SIG-M5 treated with dmso at 0.1 percent for 504 hours (cell line): ENCODE measurements at regions not wholly inside any gene's neighbourhood (a gene's known extent, or its start where the extent isn't known, plus 50 kb on each side); places are given as distances from the start of the nearest gene placed in this dataset.
"Not testable (repeated sequence)": the region's sequence is repeated elsewhere in the genome, so short reads cannot be mapped to it uniquely, and the experiment has no call there.

ENCODE experiments used
- DNase-seq: peaks from one replicate; lab custom pipeline; 2025; ENCODE audit not compliant: unreplicated experiment; lab: John Stamatoyannopoulos, UW

DNA sequence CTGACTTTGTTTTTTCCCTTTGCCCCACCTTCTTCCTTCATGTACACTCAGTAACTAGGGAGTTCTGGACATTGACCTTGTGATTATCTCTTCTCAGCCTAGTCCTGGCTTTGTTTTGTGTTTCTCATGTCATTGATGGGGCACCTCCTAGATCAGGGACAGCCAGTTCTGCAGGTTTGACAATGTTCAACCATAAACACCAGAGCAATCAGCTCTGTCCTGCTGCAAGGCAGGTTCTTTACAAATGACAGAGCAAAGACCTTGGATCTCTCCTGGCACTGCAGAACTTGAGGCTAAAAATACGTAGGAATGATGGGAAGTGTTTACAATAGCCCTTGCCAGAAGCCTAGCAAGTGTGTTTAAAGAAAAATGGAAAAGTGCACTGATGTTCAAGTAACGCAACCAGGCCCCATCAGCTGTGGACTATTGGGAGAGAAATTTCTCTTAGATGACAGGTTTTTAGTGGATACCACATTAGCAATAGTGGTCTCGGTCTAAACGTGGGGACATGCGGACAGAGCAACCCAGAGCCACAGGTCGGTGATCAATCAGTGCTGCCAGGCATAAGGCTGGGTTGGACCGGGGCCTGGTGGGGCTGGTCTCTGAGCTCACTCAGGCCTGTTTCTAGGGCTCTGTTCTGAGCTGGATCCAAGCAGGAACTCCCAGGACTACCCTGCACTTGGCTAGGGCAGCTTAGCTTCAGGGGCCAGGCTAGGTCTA is 76.8 kb downstream of the SOWAHC start:
- DNase-seq: peak; percentile 58

DNA sequence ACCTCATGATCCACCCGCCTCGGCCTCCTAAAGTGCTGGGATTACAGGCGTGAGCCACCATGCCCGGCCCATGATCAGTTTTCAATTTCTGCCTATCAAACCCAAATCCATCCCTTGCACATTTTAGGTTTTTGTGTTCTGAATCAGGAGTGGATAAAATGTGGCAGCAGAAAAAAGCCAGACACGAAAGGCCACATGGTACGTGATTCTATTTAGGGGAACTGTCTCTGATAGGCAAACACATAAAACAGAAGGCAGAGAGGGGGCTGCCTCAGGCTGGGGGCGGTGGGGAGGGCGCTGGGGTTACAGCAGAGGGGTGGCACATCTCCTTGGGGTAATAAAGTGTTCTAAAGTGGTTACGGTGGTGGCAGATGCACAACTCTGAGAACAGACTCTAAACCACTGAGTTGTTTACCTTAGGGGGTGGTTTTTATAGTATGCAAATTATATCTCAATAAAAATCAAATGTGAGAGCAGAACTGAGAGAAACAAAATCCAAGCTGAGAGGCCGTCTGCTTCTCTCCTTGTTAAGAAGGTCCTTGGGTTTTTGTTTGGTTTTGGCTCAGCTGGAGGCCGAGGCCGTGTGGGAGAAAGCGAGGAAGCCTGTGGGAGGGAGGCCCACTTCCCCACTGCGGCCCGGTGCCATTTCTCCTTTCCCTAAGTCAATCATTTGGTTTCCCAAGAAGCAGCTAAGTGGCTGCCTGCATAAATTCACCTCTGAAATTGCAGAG is 78.0 kb downstream of the SOWAHC start:
- peak; percentile 9 for DNase-seq

DNA sequence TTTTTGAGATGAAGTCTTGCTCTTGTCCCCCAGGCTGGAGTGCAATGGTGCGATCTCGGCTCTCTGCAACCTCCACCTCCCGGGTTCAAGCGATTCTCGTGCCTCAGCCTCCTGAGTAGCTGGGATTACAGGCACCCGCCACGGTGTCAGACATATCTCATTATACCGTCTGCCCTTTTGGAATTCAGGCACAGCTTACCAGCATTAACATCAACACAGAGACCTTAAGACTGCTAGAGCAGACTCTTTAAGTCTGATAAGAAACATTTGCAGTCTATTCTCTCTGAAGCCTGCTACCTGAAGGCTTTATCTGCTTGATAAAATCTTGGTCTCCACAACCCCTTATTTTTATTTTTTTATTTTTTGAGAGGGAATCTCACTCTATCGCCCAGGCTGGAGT is 78.7 kb downstream of the SOWAHC start:
- not testable (repeated sequence) for DNase-seq

DNA sequence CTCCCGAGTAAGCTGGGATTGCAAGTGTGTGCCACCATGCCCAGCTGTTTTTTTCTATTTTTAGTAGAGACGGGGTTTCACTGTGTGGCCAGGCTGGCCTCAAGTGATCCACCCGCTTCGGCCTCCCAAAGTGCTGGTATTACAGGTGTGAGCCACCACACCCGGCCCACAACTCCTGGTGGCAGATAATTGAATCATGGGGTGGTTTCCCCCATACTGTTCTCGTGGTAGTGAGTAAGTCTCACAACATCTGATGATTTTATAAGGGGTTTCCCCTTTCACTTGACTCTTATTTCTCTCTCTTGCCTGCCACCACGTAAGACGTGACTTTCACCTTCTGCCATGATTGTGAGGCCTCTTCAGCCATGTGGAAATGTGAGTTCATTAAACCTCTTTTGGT is 79.1 kb downstream of the SOWAHC start:
- DNase-seq: not testable (repeated sequence)

DNA sequence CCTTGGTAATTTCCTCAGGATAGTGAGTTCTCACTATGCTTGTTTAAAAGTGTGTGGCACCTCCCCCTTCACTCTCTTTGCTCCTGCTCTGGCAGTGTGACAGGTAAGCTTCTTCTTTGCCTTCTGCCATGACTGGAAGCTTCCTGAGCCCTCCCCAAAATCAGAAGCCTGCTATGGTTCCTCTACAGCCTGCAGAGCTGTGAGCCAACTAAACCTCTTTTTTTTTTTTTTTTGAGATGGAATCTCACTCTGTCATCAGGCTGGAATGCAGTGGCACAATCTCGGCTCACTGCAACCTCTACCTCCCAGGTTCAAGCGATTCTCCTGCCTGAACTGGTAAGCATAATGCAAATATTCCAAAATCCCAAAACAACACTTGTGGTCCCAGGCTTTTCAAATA is 80.0 kb downstream of the SOWAHC start:
- no peak for DNase-seq

DNA sequence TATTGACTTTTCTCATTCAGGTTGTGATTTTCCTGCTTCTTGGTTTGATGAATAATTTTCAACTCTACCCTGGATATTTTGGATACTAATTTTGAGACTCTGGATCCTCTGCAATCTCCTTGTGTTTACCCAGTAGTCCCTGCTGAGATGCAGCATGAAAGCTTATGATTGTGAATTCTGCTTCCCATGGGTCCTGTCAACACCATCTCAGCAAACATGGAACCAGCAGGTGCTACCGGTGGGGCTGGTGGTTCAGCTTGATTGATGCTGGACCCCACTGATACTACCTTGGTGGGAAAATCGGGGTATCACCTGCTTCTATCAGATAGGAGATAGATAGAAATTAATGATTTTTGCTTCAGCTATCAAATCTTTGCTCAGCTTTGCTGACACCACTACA is 81.1 kb downstream of the SOWAHC start:
- no peak for DNase-seq

DNA sequence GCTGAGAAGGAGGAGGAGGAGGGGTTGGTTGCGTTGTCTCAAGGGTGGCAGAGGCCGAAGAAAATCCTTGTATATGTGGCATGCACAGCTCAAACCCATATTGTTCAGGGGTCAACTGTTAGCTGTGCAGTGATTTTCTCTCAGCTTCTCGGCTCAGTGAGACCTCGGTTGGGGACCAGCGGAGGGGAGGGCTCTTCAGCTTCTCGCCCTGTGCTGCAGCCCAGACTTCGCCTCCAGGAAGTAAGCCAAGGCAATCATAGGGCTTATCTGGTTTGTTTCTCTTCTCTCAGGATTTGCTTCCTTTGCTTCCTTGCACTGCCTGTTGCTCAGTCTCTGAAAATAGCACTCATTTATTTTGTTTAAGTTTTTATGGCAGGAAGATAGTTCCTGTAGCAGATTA is 85.5 kb downstream of the SOWAHC start:
- DNase-seq: no peak

DNA sequence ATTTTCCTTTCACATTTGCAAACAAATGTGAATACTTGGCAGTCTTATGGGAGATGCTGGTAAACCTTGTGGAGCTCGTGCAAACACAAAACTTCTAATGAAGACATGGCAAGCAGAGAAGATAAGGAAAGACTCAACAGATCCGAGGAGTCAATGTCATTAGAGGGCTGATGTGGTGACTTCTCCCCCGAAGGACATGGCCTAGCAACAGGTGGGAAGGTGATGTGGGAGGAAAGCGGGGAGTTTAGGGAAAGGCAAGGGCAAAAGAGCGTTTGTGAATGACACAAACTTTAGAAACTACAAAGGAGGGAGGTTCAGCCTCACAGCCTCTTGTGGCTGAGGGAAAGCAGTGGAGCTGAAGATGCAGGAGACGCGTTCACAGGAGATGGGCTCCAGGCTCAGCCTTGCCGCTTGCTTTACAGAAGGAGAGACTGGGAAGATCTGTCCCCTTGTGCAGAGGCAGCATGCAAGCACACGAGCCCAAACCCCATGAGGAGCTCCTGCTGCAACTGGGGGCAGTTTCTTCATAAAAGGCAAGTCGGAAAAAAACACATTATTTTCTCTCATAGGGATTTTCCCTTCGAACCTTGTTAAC is 86.6 kb downstream of the SOWAHC start:
- no peak for DNase-seq

DNA sequence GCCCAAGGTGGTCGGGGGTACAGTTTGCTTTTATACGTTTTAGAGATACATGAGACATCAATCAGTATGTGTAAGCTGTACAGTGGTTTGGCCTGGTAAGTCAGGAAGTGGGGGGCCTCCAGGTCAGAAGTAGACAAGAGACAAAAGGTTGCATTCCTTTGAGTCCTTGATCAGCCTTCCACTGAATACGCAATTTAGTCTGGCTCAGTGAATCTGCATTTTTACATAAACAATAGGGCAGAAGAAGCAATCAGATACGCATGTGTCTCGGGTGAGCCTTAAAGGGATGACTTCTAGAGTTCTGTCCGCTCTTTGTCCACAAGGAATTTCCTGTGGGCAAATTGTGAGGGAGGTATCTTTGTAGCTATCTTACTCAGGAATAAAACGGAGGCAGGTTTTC is 87.2 kb downstream of the SOWAHC start:
- DNase-seq: no peak

DNA sequence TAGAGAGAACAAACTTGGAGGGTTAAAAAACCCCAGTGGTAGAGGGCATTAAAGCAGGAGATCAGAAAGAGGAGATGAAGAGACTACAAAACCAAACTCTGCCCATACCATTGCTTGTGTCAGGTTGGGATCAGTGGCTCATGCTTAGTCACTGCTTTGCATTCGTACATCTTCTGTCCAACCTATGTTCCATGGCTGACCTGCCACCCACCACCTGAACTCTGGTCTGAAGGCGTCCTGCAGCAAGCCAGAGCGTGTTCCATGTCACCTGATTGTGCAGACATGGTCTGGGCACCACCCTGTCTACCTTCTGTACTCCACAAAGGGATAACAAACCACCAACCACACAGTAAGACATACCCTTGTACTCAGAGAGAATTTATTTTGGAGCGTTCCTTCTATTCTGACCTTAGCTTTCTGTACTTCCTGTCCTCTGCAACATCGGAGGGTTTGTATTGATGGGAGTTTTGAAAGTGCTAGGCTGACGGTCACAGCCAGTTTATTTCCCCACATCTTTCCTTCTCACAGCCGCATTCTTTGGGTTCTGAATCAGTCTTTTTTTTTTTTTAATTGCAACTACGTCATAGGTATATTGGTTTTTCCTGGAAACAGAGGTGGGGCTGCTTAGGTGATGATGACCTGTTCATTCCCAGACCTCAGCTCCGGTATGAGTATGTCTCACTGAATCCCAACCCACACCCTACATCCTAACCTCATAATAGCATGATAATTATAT is 88.3 kb downstream of the SOWAHC start:
- DNase-seq: no peak

DNA sequence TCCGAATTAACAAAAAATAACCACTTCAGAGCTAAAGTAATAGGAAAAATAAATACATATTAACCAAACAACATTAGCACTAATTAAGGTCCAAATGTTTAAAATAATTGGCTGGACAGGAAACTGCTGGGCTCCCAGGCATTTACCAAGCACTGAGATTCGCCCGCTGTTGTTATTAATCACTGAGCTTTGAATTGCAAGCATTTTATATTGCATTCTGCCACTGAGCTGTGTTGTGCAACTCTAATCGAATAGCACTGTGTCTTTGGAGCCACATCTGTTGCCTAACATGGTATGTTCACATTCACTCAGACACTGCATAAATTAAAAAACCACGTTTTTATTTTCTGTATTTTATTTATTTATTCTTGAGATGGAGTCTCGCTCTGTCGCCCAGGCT is 88.9 kb downstream of the SOWAHC start:
- no peak for DNase-seq

DNA sequence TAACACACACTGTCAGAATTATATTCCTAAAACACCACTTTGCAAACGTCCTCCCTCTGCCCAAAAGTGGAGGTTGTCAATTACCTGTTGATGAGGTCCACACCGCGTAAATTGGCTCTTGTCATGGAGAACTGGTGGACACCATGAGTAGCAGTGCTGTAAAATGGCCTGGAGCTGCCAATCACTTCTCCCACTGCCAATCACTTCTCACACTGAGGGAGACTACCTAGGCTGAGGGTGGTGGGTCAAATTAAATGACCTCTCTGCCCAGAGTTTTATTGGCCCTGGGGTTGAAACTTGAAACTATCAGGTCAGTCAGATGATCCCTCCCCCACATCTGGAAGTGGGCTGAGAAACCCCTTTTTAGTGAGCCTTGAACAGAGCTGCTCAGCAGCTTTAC is 89.6 kb downstream of the SOWAHC start:
- no peak for DNase-seq

DNA sequence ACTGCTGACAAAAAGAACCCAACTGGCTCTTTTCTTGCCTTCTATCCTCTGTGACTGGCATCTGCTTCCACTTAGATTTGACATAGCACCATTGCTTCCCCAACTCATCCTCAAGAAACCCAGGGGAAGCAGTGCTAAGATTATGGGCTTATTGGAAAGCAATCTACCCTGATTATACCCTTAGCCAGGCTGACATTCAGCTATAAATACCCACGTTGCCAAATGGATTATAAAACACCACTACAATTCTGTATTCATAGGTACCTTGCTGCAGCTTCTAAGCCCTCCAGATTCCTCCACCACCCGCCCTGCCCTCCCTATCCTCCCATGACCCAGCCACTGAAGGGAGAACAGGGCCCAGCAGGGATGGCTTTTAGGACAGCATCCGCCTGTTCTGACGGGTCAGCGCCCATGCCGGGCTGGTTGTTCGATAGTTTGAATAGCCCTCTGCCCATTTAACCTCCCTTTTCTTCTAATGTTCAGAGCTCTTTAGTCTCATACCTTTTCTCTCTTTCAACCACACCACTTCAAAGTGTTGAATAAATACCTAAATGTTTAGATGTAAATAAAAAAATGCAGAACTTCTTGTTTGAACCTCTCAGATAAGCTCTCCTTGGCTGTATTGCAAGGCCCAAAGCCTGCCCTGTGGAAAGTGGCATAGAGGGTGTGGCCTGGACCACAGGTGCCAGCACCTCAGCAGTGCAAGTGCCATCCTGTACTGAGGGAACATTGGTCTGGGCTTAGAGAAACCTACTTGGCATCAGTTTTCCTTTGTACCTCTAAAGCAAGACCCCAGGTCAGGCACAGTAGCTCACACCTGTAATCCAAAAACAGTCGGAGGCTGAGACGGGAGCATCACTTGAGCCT is 86.6 kb upstream of the RGPD5 start:
- DNase-seq: no peak

DNA sequence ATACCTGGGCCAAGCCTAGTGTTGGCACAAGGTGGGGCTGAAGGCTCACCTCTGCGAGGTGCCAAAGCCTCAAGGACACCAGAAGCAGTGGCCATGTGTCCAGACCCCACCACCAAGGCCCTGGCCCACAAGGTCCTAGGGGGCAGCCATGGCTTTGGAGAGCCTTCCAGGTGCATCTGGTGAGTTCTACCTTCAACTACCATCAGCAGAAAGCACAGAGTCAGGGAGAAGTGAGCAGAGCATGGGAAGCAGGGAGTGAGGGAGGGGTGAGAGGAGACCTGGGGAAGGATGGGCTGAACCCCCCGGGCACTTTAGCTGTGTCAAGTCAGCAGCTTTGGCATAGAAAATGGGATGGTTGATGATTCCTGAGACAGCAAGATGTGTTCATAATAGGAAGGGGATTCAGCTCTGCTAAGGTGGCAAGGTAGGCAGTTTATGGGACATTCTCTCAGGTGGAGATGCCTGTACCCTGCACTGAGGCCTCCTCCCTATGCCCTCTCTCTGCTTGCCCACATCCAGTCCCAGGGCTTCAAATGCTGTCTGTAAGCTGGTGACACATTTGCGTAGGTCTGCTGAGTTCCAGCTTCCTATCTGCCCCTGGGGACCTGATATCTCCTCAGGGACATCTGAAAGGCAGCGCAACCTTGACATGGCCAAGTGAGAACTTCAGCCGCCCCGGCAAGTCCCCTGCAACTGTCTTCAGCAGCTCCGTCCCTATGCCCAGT is 83.4 kb upstream of the RGPD5 start:
- no peak for DNase-seq

DNA sequence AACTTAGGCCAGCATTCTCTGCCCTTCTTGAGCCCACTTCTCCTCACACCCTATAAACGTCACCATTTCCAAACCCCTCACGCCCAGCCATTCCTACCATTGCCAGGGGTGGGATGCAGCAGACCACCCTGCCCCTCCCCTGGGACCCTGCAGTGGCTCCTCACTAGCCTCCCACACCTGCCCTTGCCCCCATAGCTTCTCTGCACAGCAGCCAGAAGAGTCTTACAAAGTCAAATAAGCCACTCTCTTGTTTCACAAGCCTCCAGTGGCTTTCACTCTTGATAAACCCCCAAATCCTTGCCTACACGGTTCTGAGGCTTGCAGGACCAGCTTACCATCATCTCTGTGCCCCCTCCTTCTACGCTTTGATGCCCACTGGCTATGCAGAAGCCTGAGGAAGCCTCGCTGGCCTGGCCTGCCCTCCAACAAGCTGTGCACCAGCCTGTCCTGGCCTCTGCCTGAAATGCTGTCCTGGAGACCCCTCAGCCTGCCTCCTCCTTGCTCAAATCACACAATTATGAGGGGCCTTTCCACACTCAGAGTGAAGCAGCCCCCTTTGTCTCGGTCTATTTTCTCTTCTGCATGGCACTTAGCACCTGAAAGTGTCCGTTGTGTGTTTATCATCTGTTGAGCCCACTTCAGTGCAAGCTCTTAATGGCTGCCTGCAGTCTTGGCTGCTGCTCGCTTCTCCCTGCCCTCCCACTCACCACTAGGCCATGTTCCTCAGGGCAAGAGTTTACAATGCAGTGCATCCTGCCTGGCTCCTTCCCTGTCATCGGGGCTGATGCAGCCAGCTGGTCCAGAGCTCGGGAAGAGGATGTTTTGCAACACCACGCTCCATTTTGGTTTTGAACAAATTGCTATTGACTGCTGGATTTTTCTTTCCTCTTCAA is 82.6 kb upstream of the RGPD5 start:
- no peak for DNase-seq

DNA sequence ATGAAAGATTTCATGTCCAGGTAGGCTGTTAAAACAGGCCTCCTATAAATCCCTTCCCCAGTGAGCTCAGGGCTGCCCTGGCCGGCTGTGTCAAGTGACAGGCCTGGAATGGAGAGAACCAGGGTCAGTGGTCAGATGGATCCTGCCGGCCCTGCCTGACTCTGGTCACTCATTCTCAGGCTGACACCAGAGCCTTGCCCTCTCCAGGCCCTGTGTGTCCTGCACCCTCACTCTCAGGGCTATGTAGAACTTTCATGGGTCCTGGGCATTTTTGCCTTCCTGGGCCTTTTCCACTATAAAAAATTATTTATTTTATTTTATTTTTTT is 82.0 kb upstream of the RGPD5 start:
- DNase-seq: no peak

DNA sequence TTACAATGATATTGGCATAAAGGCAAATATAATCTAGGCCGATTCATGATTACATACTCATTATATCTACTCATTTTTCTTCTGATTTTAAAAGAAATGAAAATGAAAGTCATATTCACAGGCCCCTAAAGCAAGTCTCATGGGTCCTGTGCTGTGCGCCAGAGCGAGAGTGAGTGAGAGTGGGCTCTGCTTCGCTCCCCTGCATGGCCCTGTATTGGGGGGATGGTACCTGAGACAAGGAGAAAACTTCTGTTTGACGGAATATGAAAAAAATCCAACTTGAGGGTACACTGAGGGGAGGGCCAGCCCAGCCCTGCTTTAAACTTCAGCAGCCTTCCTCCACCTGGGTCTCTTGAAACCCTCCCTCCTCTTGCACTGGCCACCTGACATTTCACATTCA is 81.4 kb upstream of the RGPD5 start:
- DNase-seq: no peak

DNA sequence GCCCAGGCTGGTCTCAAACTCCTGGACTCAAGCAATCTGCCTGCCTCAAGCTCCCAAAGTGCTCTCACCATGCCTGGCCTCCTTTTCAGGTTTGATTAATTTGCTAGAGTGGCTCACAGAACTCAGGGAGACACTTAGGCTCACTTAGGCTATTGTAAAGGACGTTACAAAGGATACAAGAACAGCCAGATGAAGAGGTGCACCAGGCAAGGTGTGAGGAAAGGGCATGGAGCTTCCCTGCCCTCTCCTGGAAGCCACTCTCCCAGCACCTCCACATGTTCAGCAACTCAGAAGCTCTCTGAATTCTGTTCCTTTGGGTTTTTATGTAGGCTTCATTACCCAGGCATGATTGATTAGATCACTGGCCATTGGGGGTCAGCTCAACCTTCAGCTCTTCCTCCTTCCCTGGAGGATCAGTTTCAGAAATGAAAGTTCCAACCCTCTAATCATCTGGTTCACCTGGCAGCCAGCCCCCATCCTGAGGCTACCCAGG is 78.7 kb upstream of the RGPD5 start:
- peak; percentile 10 for DNase-seq

DNA sequence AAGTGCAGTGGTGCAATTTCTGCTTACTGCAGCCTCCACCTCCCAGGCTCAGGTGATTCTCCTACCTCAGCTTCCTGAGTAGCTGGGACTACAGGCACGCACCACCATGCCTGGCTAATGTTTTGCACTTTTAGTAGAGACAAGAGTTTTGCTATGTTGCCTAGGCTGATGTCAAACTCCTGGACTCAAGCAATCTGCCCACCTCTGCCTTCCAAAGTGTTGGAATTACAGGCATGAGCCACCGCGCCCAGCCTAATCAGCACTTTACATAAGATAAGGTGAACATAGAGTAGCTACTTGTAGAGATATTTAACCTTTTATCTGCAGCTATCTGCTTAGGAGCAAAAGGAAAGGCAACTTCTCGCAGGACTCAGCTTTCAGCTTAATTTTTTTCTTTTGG is 77.5 kb upstream of the RGPD5 start:
- DNase-seq: not testable (repeated sequence)
